ENCODE measurements at regions not wholly inside any gene's neighbourhood (a gene's known extent, or its start where the extent isn't known, plus 50 kb on each side); places are given as distances from the start of the nearest gene placed in this dataset.
"Not testable (repeated sequence)": the region's sequence is repeated elsewhere in the genome, so short reads cannot be mapped to it uniquely, and the experiment has no call there.

GRCh38 chr5:87781976-87782375, 369.2 kb upstream of the CCNH start:
- Histone ChIP-seq H3K9me3 (ENCODE audit: control insufficient read depth, insufficient read depth, low read length) (no peaks in the 10 kb centered on the region), H3K4me3 (ENCODE audit: low read depth, low read length) (no peak overlapping the region), H3K4me1 (ENCODE audit: control insufficient read depth, insufficient read depth, low read length) (peaks cover 10% of the 10 kb centered on the region), H3K9ac (ENCODE audit: low read depth, low read length) (no peak overlapping the region), H3K36me3 (ENCODE audit: control insufficient read depth, insufficient read depth, low read length) (no peaks in the 10 kb centered on the region), H3K27me3 (ENCODE audit: control insufficient read depth, insufficient read depth, low read length) (peaks cover 7% of the 10 kb centered on the region)

GRCh38 chr5:87780831-87781760, 368.4 kb upstream of the CCNH start:
- Histone ChIP-seq H3K27me3 (ENCODE audit: control insufficient read depth, insufficient read depth, low read length) (peaks cover 5% of the 10 kb centered on the region), H3K9me3 (ENCODE audit: control insufficient read depth, insufficient read depth, low read length) (no peaks in the 10 kb centered on the region), H3K4me3 (ENCODE audit: low read depth, low read length) (peak overlapping the region; percentile 24), H3K9ac (ENCODE audit: low read depth, low read length) (no peak overlapping the region), H3K4me1 (ENCODE audit: control insufficient read depth, insufficient read depth, low read length) (peaks cover 10% of the 10 kb centered on the region), H3K36me3 (ENCODE audit: control insufficient read depth, insufficient read depth, low read length) (no peaks in the 10 kb centered on the region)

- H3K4me3 ChIP-seq (ENCODE audit: low read depth, low read length): no peak overlapping the region
- no peaks in the 10 kb centered on the region for H3K27me3 ChIP-seq (ENCODE audit: control insufficient read depth, insufficient read depth, low read length)
- no peak overlapping the region for H3K9ac ChIP-seq (ENCODE audit: low read depth, low read length)
- no peaks in the 10 kb centered on the region for H3K9me3 ChIP-seq (ENCODE audit: control insufficient read depth, insufficient read depth, low read length)
- H3K4me1 ChIP-seq (ENCODE audit: control insufficient read depth, insufficient read depth, low read length): peaks cover 14% of the 10 kb centered on the region
- no peaks in the 10 kb centered on the region for H3K36me3 ChIP-seq (ENCODE audit: control insufficient read depth, insufficient read depth, low read length)
Observed at GRCh38 chr5:87778876-87779275, 366.1 kb upstream of the CCNH start.

DNA sequence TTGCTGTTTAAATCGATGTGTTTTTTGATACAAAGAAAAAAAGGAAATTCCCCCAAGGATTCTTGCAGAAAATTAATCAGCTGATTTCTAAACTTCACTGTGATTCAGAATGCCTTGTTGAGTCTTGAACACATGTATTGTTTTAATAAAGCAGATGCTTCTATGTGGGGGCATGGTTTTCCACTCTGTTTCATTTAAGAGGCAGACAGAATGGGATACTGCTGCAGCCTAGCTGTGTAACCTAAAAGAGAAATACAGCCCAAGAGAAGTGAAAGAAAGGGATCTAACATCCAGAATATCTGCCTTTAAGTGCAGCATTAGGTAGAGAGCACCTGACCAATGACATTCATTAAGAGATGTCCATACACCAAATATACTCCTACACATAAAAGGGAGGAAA, 365.1 kb upstream of the CCNH start:
- Histone ChIP-seq H3K9me3 (ENCODE audit: control insufficient read depth, insufficient read depth, low read length) (no peaks in the 10 kb centered on the region), H3K36me3 (ENCODE audit: control insufficient read depth, insufficient read depth, low read length) (no peaks in the 10 kb centered on the region), H3K4me1 (ENCODE audit: control insufficient read depth, insufficient read depth, low read length) (peaks cover 14% of the 10 kb centered on the region), H3K9ac (ENCODE audit: low read depth, low read length) (no peak overlapping the region), H3K4me3 (ENCODE audit: low read depth, low read length) (no peak overlapping the region), H3K27me3 (ENCODE audit: control insufficient read depth, insufficient read depth, low read length) (no peaks in the 10 kb centered on the region)

- no peaks in the 10 kb centered on the region for H3K9me3 ChIP-seq (ENCODE audit: control insufficient read depth, insufficient read depth, low read length)
- no peak overlapping the region for H3K4me3 ChIP-seq (ENCODE audit: low read depth, low read length)
- H3K36me3 ChIP-seq (ENCODE audit: control insufficient read depth, insufficient read depth, low read length): no peaks in the 10 kb centered on the region
- H3K4me1 ChIP-seq (ENCODE audit: control insufficient read depth, insufficient read depth, low read length): peaks cover 10% of the 10 kb centered on the region
- H3K27me3 ChIP-seq (ENCODE audit: control insufficient read depth, insufficient read depth, low read length): no peaks in the 10 kb centered on the region
- H3K9ac ChIP-seq (ENCODE audit: low read depth, low read length): no peak overlapping the region
Observed at GRCh38 chr5:87776785-87777184, 364.1 kb upstream of the CCNH start.

DNA sequence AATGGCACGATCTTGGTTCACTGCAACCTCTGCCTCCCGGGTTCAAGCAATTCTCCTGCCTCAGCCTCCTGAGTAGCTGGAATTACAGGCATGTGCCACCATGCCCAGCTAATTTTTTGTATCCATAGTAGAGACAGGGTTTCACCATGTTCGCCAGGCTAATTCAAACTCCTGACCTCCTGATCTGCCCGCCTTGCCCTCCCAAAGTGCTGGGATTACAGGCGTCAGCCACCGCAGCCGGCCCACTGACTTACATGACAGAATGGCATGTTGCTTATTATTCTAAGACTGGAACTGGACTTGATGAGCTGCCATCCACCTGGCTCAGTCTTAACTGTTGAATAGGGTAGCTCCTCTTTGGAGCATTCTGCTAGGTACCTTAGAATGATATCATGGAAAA, 363.6 kb upstream of the CCNH start:
- not testable (repeated sequence) for H3K36me3 ChIP-seq (ENCODE audit: control insufficient read depth, insufficient read depth, low read length); H3K4me3 ChIP-seq (ENCODE audit: low read depth, low read length); H3K9ac ChIP-seq (ENCODE audit: low read depth, low read length); H3K4me1 ChIP-seq (ENCODE audit: control insufficient read depth, insufficient read depth, low read length); H3K9me3 ChIP-seq (ENCODE audit: control insufficient read depth, insufficient read depth, low read length); H3K27me3 ChIP-seq (ENCODE audit: control insufficient read depth, insufficient read depth, low read length)

DNA sequence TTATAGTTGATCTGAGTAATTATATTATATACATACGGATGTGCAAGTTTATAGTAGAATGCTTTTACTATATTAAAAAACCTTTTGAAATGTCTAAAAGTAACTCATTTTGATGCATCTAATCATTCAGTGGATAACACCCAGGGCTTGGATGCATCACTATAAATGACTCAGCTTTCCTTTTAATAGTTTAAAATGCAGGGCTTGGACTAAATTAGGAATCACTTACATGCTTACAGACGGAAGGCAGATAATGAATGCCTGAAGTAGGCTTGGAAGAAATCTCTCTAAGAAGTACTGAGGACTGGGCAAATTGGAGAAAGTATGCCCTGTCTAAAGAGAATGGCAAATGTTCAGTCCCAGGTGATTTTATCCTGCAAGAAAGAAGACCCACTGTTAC, 362.5 kb upstream of the CCNH start:
- peaks cover 3% of the 10 kb centered on the region for H3K27me3 ChIP-seq (ENCODE audit: control insufficient read depth, insufficient read depth, low read length)
- peaks cover 7% of the 10 kb centered on the region for H3K4me1 ChIP-seq (ENCODE audit: control insufficient read depth, insufficient read depth, low read length)
- no peaks in the 10 kb centered on the region for H3K36me3 ChIP-seq (ENCODE audit: control insufficient read depth, insufficient read depth, low read length)
- no peak overlapping the region for H3K9ac ChIP-seq (ENCODE audit: low read depth, low read length)
- H3K4me3 ChIP-seq (ENCODE audit: low read depth, low read length): no peak overlapping the region
- no peaks in the 10 kb centered on the region for H3K9me3 ChIP-seq (ENCODE audit: control insufficient read depth, insufficient read depth, low read length)

- Histone ChIP-seq H3K4me1 (ENCODE audit: control insufficient read depth, insufficient read depth, low read length) (peaks cover 7% of the 10 kb centered on the region), H3K27me3 (ENCODE audit: control insufficient read depth, insufficient read depth, low read length) (peaks cover 3% of the 10 kb centered on the region), H3K9ac (ENCODE audit: low read depth, low read length) (no peak overlapping the region), H3K36me3 (ENCODE audit: control insufficient read depth, insufficient read depth, low read length) (no peaks in the 10 kb centered on the region), H3K4me3 (ENCODE audit: low read depth, low read length) (no peak overlapping the region), H3K9me3 (ENCODE audit: control insufficient read depth, insufficient read depth, low read length) (no peaks in the 10 kb centered on the region)
Observed at GRCh38 chr5:87774804-87775203, 362.1 kb upstream of the CCNH start.

DNA sequence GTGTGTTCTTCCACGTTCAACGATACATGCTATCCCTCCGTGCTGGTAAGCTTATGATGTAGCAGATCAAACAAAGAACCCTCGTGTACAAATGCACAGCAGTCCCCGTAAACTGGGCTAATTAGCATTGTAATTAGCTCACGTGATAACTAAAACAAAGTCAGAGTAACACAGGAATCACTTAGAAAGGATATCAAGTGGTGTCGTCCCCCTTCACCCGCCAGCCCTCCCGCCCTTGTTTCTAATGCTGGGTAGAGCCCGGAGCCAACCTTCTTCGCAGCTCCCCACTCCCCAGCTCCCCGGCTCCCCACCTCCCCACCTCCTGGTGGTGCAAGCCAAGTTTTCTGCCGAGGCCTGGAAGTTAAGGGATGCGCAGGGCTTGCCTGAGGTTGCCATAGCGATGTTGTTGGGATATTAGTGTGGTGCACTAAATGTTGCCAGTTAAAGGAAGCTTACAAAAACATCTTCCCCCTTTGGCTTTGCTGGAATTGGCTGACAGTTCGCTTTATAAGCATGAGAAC, 357.9 kb upstream of the CCNH start:
- Histone ChIP-seq H3K4me3 (ENCODE audit: low read depth, low read length) (peak overlapping the region; percentile 58), H3K9me3 (ENCODE audit: control insufficient read depth, insufficient read depth, low read length) (no peaks in the 10 kb centered on the region), H3K36me3 (ENCODE audit: control insufficient read depth, insufficient read depth, low read length) (no peaks in the 10 kb centered on the region), H3K27me3 (ENCODE audit: control insufficient read depth, insufficient read depth, low read length) (peaks cover 3% of the 10 kb centered on the region), H3K9ac (ENCODE audit: low read depth, low read length) (no peak overlapping the region), H3K4me1 (ENCODE audit: control insufficient read depth, insufficient read depth, low read length) (peaks cover 7% of the 10 kb centered on the region)

GRCh38 chr5:87770016-87770570, 357.4 kb upstream of the CCNH start:
- Histone ChIP-seq H3K4me1 (ENCODE audit: control insufficient read depth, insufficient read depth, low read length) (peaks cover 7% of the 10 kb centered on the region), H3K4me3 (ENCODE audit: low read depth, low read length) (peak overlapping the region; percentile 58), H3K9me3 (ENCODE audit: control insufficient read depth, insufficient read depth, low read length) (no peaks in the 10 kb centered on the region), H3K9ac (ENCODE audit: low read depth, low read length) (no peak overlapping the region), H3K36me3 (ENCODE audit: control insufficient read depth, insufficient read depth, low read length) (no peaks in the 10 kb centered on the region), H3K27me3 (ENCODE audit: control insufficient read depth, insufficient read depth, low read length) (peaks cover 3% of the 10 kb centered on the region)

DNA sequence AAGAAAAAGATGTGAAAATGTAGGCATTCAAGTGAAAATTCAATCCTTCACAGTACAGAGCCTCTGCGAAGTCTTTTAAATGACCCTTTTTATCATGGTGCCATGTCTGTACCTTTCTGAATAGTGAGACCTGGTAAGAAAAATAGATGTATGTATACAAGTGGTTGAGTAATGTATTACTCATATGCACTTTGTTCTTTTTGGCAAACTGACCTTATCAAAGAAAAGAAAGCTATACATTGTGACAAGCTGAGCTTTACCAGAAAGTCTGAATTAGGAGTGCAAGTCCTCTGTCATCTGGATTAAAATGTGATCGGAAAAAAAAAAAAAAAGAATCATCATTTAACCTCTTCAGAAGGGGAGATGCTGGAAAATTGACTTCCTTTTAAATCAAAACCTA, 356.4 kb upstream of the CCNH start:
- H3K9ac ChIP-seq (ENCODE audit: low read depth, low read length): no peak overlapping the region
- H3K4me1 ChIP-seq (ENCODE audit: control insufficient read depth, insufficient read depth, low read length): peaks cover 3% of the 10 kb centered on the region
- H3K36me3 ChIP-seq (ENCODE audit: control insufficient read depth, insufficient read depth, low read length): no peaks in the 10 kb centered on the region
- peaks cover 3% of the 10 kb centered on the region for H3K27me3 ChIP-seq (ENCODE audit: control insufficient read depth, insufficient read depth, low read length)
- H3K9me3 ChIP-seq (ENCODE audit: control insufficient read depth, insufficient read depth, low read length): no peaks in the 10 kb centered on the region
- H3K4me3 ChIP-seq (ENCODE audit: low read depth, low read length): no peak overlapping the region

DNA sequence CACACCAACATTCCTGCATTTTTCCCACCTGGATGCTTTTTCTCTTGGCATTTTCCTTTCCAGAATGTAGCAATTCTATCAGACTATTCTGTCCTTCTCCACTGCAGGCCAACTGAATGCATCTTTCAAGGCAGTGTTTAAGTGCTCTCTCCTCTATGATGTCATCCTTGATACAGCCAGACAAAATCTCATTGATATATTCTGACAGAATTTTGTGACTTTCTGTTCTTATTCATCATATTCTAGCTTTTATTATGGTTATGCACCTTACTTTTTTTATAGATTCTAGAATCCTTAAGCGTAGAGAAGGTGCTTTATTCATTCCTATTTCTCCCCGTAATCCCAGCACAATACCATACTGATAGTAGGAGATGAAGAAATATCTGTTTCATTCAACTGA, 355.5 kb upstream of the CCNH start:
- Histone ChIP-seq H3K9ac (ENCODE audit: low read depth, low read length) (no peak overlapping the region), H3K9me3 (ENCODE audit: control insufficient read depth, insufficient read depth, low read length) (no peaks in the 10 kb centered on the region), H3K4me1 (ENCODE audit: control insufficient read depth, insufficient read depth, low read length) (peaks cover 3% of the 10 kb centered on the region), H3K36me3 (ENCODE audit: control insufficient read depth, insufficient read depth, low read length) (no peaks in the 10 kb centered on the region), H3K27me3 (ENCODE audit: control insufficient read depth, insufficient read depth, low read length) (peaks cover 3% of the 10 kb centered on the region), H3K4me3 (ENCODE audit: low read depth, low read length) (no peak overlapping the region)

All from iPS-15b (cell line).